ENCODE measurements at regions not wholly inside any gene's neighbourhood (a gene's known extent, or its start where the extent isn't known, plus 50 kb on each side); places are given as distances from the start of the nearest gene placed in this dataset.

DNA sequence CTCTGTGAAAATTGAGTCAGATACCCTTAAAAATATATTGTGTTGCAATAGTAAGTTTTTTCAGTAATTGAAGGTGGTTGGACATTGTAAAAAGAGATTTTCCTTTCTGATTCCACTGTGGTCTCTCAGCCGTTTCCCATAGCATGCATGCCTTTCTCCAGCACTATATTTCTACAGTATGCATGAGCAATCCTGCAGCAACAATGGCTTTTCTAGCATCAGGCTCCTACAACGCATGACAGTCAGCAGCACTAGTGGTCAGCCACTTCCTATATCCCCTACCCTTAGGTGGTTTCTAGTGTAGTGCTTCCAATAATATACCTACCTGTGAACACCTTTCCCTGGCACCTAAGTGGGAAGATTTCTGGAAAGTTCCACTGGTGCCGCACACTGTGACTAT lies 55.4 kb upstream of the SNRPN start:
- Histone ChIP-seq H4K20me1 (ENCODE audit: insufficient read depth) (no peaks in the 10 kb centered on the region), H3K9ac (ENCODE audit: low read length) (no peak overlapping the region), H3K9me3 (ENCODE audit: control insufficient read depth in 1 of 2, insufficient read depth in 1 of 2, low read depth in 1 of 2, low read length in 2 of 2) (peaks cover 4 to 27% of the 10 kb centered on the region in 2 experiments; a peak in 2 of 4 replicates), H3K9me2 (ENCODE audit: insufficient read depth) (no peaks in the 10 kb centered on the region), H3K4me3 (replicated peaks in 1 of 2; ENCODE audit: low read depth in 1 of 2, low read length in 2 of 2) (no peak overlapping the region), H3K79me2 (ENCODE audit: insufficient read depth, low read length) (no peaks in the 10 kb centered on the region), H3K4me2 (ENCODE audit: low read length) (no peak overlapping the region), H2AFZ (ENCODE audit: low read depth, low read length, poor library complexity, severe bottlenecking) (no peak overlapping the region), H3K27me3 (ENCODE audit: insufficient read depth, low read length) (no peaks in the 10 kb centered on the region), H3K4me1 (ENCODE audit: control insufficient read depth in 1 of 2, insufficient read depth in 2 of 2, low read length in 2 of 2) (no peaks in the 10 kb centered on the region), H3K36me3 (ENCODE audit: control insufficient read depth in 1 of 2, insufficient read depth in 2 of 2, low read length in 2 of 2) (no peaks in the 10 kb centered on the region), H3K27ac (ENCODE audit: low read depth, low read length) (no peak overlapping the region)
- CTCF ChIA-PET: no interaction called here
- DNase-seq (ENCODE audit: low read depth, low spot score) (no peak), ATAC-seq (no peak)
- POLR2A ChIA-PET: no interaction called here
- intact Hi-C loops (cut with micrococcal nuclease): no loop called here
- RAD21 ChIA-PET (ENCODE audit: low non-redundant PET in 1 of 2, low total read pairs in 2 of 2, uncharacterized antibody in 2 of 2, unreplicated experiment in 2 of 2): no interaction called here
- BruUV-seq (replicated peaks): no TSS peak
- TF ChIP-seq ELF1 (IDR thresholded peaks at IDR 0.05; ENCODE audit: borderline replicate concordance, low read depth): no peak
- no peak for TF ChIP-seq JUND (IDR thresholded peaks at IDR 0.05)
- TF ChIP-seq ZFX (IDR thresholded peaks at IDR 0.05): no peak
- no peak for TF ChIP-seq SIN3A (IDR thresholded peaks at IDR 0.05; ENCODE audit: low read depth)
- TF ChIP-seq REST (IDR thresholded peaks at IDR 0.05; ENCODE audit: low read depth): no peak
- TF ChIP-seq ZBTB33 (IDR thresholded peaks at IDR 0.05; ENCODE audit: extremely low read depth, insufficient replicate concordance, low read length): no peak
- no peak for TF ChIP-seq SRF (IDR thresholded peaks at IDR 0.05; ENCODE audit: low read depth)
- no peak for TF ChIP-seq YY1 (IDR thresholded peaks at IDR 0.05; ENCODE audit: extremely low read depth, insufficient replicate concordance, low read depth, low read length)
- no peak for TF ChIP-seq FOSL1 (IDR thresholded peaks at IDR 0.05; ENCODE audit: low read depth)
- no peak for TF ChIP-seq SP1 (IDR thresholded peaks at IDR 0.05; ENCODE audit: low read depth)
- TF ChIP-seq MAX (IDR thresholded peaks at IDR 0.05): no peak
- TF ChIP-seq EZH2 (IDR thresholded peaks at IDR 0.05): no peak
- TF ChIP-seq ATF3 (IDR thresholded peaks at IDR 0.05): no peak
- no peak for TF ChIP-seq POLR2A (IDR thresholded peaks at IDR 0.05; ENCODE audit: borderline replicate concordance, extremely low read depth, insufficient read depth, insufficient read length)
- TF ChIP-seq CTCF (IDR thresholded peaks at IDR 0.05 in 2 of 3, conservative IDR thresholded peaks at IDR 0.05 in 1 of 3; ENCODE audit: borderline replicate concordance in 1 of 3, insufficient read depth in 1 of 3, low read depth in 2 of 3, low read length in 2 of 3): no peak
- no peak for TF ChIP-seq TCF7L2 (IDR thresholded peaks at IDR 0.05; ENCODE audit: borderline replicate concordance, extremely low read depth, insufficient read depth, insufficient read length)
